Mesenchymal stem cell (in vitro differentiated cells and primary cell): ENCODE measurements at regions not wholly inside any gene's neighbourhood (a gene's known extent, or its start where the extent isn't known, plus 50 kb on each side); places are given as distances from the start of the nearest gene placed in this dataset.

ENCODE experiments used
- DNase-seq: peaks from one replicate; pipeline ENCODE4 v3.0.0-alpha.2; 2013
- H2AFZ ChIP-seq: one replicate; pipeline ENCODE4 v1.6.1; 2013; ENCODE audit warnings: low read depth, mild to moderate bottlenecking, control low read depth, inconsistent platforms, low read length, moderate library complexity
- H2AK5ac ChIP-seq: 2 replicates; pipeline ENCODE4 v1.6.1; 2013; ENCODE audit warnings: low read length, moderate library complexity, mild to moderate bottlenecking, inconsistent platforms; ENCODE audit not compliant: severe bottlenecking
- H2BK120ac ChIP-seq: one replicate; pipeline ENCODE4 v1.6.1; 2013; ENCODE audit warnings: low read depth, mild to moderate bottlenecking, inconsistent platforms, low read length, moderate library complexity
- H2BK12ac ChIP-seq, 2 experiments: one replicate each; pipeline ENCODE4 v1.6.1; 2013; ENCODE audit warnings: inconsistent platforms in 2 of 2, low read length in 2 of 2, mild to moderate bottlenecking in 2 of 2, moderate library complexity in 2 of 2, control low read depth in 1 of 2
- H2BK15ac ChIP-seq: one replicate; pipeline ENCODE4 v1.6.1; 2013; ENCODE audit warnings: mild to moderate bottlenecking, low read depth, inconsistent platforms; ENCODE audit not compliant: poor library complexity, severe bottlenecking
- H2BK5ac ChIP-seq: 2 replicates; pipeline ENCODE4 v1.6.1; 2013; ENCODE audit warnings: low read depth, mild to moderate bottlenecking, low read length, control low read depth, inconsistent platforms; ENCODE audit not compliant: poor library complexity, severe bottlenecking
- H3K14ac ChIP-seq, 2 experiments: one replicate each; pipeline ENCODE4 v1.6.1; 2013; ENCODE audit warnings: inconsistent platforms in 2 of 2, low read length in 2 of 2, control low read depth in 1 of 2, mild to moderate bottlenecking in 1 of 2, moderate library complexity in 1 of 2
- H3K18ac ChIP-seq, 2 experiments: one replicate each; pipeline ENCODE4 v1.6.1; 2013; ENCODE audit warnings: inconsistent platforms in 2 of 2, low read length in 2 of 2, control low read depth in 1 of 2, low read depth in 1 of 2, mild to moderate bottlenecking in 1 of 2
- H3K23ac ChIP-seq, 2 experiments: one replicate each; pipeline ENCODE4 v1.6.1; 2013; ENCODE audit warnings: inconsistent platforms in 2 of 2, low read length in 2 of 2, mild to moderate bottlenecking in 2 of 2, moderate library complexity in 2 of 2, control low read depth in 1 of 2
- H3K27ac ChIP-seq: 2 replicates; pipeline ENCODE4 v1.5.1; 2013; ENCODE audit warnings: mild to moderate bottlenecking, moderate library complexity, low read length, control low read depth, inconsistent platforms; ENCODE audit not compliant: poor library complexity, severe bottlenecking
- H3K27me3 ChIP-seq, 2 experiments: 2 replicates each; pipeline versions ENCODE4 v1.6.1 to v1.7.0; 2013; ENCODE audit warnings: low read length in 2 of 2, mild to moderate bottlenecking in 2 of 2, moderate library complexity in 2 of 2, control low read depth in 1 of 2, inconsistent platforms in 1 of 2; ENCODE audit not compliant: control insufficient read depth in 1 of 2, insufficient read depth in 1 of 2
- H3K36me3 ChIP-seq, 2 experiments: 2 replicates each; pipeline versions ENCODE4 v1.6.1 to v1.7.0; 2013; ENCODE audit warnings: low read length in 2 of 2, control low read depth in 1 of 2, inconsistent platforms in 1 of 2, low read depth in 1 of 2, mild to moderate bottlenecking in 1 of 2; ENCODE audit not compliant: insufficient read depth in 2 of 2, control insufficient read depth in 1 of 2
- H3K4ac ChIP-seq, 2 experiments: one replicate each; pipeline ENCODE4 v1.6.1; 2013; ENCODE audit warnings: inconsistent platforms in 2 of 2, low read length in 2 of 2, mild to moderate bottlenecking in 2 of 2, moderate library complexity in 2 of 2, control low read depth in 1 of 2, low read depth in 1 of 2
- H3K4me1 ChIP-seq: 2 replicates; pipeline ENCODE4 v1.6.1; 2013; ENCODE audit warnings: low read depth, low read length, control low read depth; ENCODE audit not compliant: control insufficient read depth, insufficient read depth
- H3K4me2 ChIP-seq: 2 replicates; pipeline ENCODE4 v1.6.1; 2013; ENCODE audit warnings: low read length, mild to moderate bottlenecking, inconsistent platforms; ENCODE audit not compliant: poor library complexity, severe bottlenecking
- H3K4me3 ChIP-seq, 2 experiments: 2 replicates each; pipeline versions ENCODE4 v1.5.1 to v1.7.0; 2013; ENCODE audit warnings: low read length in 2 of 2, mild to moderate bottlenecking in 2 of 2, control low read depth in 1 of 2, low read depth in 1 of 2; ENCODE audit not compliant: insufficient read depth in 1 of 2
- H3K79me1 ChIP-seq: replicated peaks from 2 replicates; pipeline ENCODE4 v1.6.1; 2013; ENCODE audit warnings: mild to moderate bottlenecking, control low read depth, low read length, inconsistent platforms; ENCODE audit not compliant: poor library complexity, severe bottlenecking
- H3K9ac ChIP-seq: 2 replicates; pipeline ENCODE4 v1.7.0; 2013; ENCODE audit warnings: mild to moderate bottlenecking, low read length, moderate library complexity
- H3K9me3 ChIP-seq: 2 replicates; pipeline ENCODE4 v1.7.0; 2013; ENCODE audit warnings: mild to moderate bottlenecking, low read length; ENCODE audit not compliant: control insufficient read depth
- H4K8ac ChIP-seq: one replicate; pipeline ENCODE4 v1.6.1; 2013; ENCODE audit warnings: inconsistent platforms, mild to moderate bottlenecking, low read length, moderate library complexity
- H4K91ac ChIP-seq: one replicate; pipeline ENCODE4 v1.6.1; 2013; ENCODE audit warnings: mild to moderate bottlenecking, low read length, inconsistent platforms
- WGBS: methylation state at CpG from one replicate; pipeline ENCODE4 v1.1.7; 2013; ENCODE audit warnings: mixed read lengths; 5-methylcytosine and 5-hydroxymethylcytosine counted together

DNA sequence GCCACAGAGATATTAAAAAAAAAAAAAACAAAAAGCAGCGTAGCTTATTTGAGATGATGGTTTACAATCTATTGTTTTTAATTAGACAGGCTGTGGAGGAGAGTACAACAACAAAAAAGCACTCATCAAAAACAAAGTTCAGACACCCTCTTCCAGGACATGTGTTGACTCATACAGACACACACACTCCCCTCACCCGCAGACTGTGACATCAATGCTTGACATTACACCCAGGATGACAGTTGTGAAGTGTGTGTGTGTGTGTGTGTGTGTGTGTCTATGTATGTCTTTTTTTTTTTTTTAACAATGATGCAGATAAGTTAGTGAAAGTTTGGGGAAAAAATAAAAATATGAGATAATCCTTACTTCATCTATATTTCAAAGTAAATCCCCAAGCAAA, 303.6 kb downstream of the GPAM start:
- no peak overlapping the region for H3K27ac ChIP-seq
- no peak overlapping the region for H2BK5ac ChIP-seq
- DNase-seq = no peak
- no peak overlapping the region for H2BK12ac ChIP-seq
- no peak overlapping the region for H3K4me3 ChIP-seq
- no peak overlapping the region for H3K9ac ChIP-seq
- H3K4ac ChIP-seq = no peak overlapping the region
- WGBS = no CpG with 5 or more reads among the region's 2 CpGs
- no peak overlapping the region for H3K4me2 ChIP-seq
- no peak overlapping the region for H2BK15ac ChIP-seq
- no peak overlapping the region for H3K23ac ChIP-seq
- no peak overlapping the region for H3K14ac ChIP-seq
- H2AFZ ChIP-seq = no peak overlapping the region
- no peaks in the 10 kb centered on the region for H3K36me3 ChIP-seq
- peaks cover 0 to 14% of the 10 kb centered on the region in 2 experiments for H3K27me3 ChIP-seq
- H3K9me3 ChIP-seq = peaks cover 42% of the 10 kb centered on the region
- H4K91ac ChIP-seq = no peak overlapping the region
- no peak overlapping the region for H2AK5ac ChIP-seq
- H2BK120ac ChIP-seq = no peak overlapping the region
- H4K8ac ChIP-seq = no peak overlapping the region
- H3K18ac ChIP-seq = no peak overlapping the region
- no peaks in the 10 kb centered on the region for H3K4me1 ChIP-seq
- no peaks in the 10 kb centered on the region for H3K79me1 ChIP-seq

DNA sequence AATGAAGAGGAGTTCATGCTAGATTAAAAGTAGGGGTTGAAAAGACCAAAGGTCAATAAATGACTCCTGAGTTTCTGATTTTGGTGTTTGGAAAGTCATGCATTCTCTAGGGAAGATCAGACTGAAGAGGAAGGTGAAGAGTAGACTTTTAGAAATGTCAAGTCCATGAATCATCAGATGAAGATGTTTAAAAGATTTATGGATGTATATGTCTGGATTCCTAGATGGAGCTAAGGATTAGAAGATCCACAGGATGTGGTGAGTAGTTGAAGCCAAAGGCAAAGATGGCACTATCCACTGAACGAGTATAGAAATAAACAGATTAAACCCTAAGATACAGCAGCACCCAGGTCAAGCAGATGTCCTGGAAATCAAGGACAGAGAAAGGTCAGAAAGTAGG, 298.5 kb downstream of the GPAM start:
- Histone ChIP-seq H3K23ac (no peak overlapping the region), H3K14ac (no peak overlapping the region), H2BK12ac (no peak overlapping the region), H4K8ac (no peak overlapping the region), H3K36me3 (no peaks in the 10 kb centered on the region), H3K4ac (no peak overlapping the region), H2AK5ac (no peak overlapping the region), H2AFZ (no peak overlapping the region), H3K4me3 (no peak overlapping the region), H3K79me1 (no peaks in the 10 kb centered on the region), H3K27me3 (peaks cover 0 to 13% of the 10 kb centered on the region in 2 experiments), H2BK15ac (no peak overlapping the region), H3K27ac (no peak overlapping the region), H2BK120ac (no peak overlapping the region), H3K18ac (no peak overlapping the region), H3K4me1 (no peaks in the 10 kb centered on the region), H3K4me2 (no peak overlapping the region), H3K9ac (no peak overlapping the region), H4K91ac (no peak overlapping the region), H3K9me3 (peaks cover 75% of the 10 kb centered on the region), H2BK5ac (no peak overlapping the region)
- DNase-seq = no peak
- no CpG with 5 or more reads among the region's 1 CpG for WGBS

DNA sequence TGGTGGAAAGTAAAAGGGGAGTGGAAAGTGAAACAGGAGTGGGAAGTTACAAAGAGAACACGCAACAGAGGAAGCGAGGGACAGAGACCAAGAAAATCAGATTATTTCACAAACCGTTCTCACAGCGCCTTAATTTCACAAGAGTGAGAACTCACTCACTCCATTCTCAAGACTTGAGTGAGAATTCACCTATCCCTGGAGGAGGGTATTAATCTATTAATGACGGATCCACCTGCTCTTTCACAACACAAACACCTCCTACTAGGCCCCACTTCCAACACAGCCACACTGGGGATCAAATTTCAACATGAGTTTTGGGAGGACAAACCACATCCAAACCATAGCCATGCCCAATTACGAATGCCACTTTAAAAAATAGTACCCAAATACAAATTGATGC, 297.6 kb downstream of the GPAM start:
- Histone ChIP-seq H3K9ac (no peak overlapping the region), H3K27ac (no peak overlapping the region), H3K36me3 (no peaks in the 10 kb centered on the region), H3K27me3 (peaks cover 0 to 10% of the 10 kb centered on the region in 2 experiments), H2BK120ac (no peak overlapping the region), H3K14ac (no peak overlapping the region), H2BK12ac (no peak overlapping the region), H2BK5ac (no peak overlapping the region), H3K79me1 (no peaks in the 10 kb centered on the region), H3K4me1 (no peaks in the 10 kb centered on the region), H3K9me3 (peaks cover 75% of the 10 kb centered on the region), H2AFZ (no peak overlapping the region), H3K23ac (no peak overlapping the region), H2BK15ac (no peak overlapping the region), H4K91ac (no peak overlapping the region), H3K4ac (no peak overlapping the region), H4K8ac (no peak overlapping the region), H2AK5ac (no peak overlapping the region), H3K4me2 (no peak overlapping the region), H3K18ac (no peak overlapping the region), H3K4me3 (no peak overlapping the region)
- no peak for DNase-seq
- WGBS = 76% methylated on average over 6 of the region's 6 CpGs

DNA sequence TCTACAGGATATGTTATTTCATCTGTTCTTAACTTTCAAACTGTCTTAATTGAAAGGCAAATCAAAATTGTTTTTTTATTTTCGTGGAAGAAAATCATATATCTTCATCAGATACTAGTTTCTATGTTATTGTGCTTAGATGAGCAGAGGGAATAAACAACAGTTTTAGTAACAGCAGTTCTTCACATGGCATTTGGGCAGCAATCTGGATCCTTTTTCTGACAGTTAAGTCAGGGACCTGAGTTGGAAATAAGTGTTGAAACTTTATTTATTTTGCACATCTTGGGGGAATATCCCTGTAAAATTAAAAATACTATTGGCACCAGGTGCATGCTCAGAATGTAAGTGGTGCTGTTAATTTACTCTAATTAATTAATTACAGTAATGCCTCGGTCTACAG, 296.3 kb downstream of the GPAM start:
- H4K8ac ChIP-seq = no peak overlapping the region

More for the DNA sequence above, 296.3 kb downstream of the GPAM start:
- H2AFZ ChIP-seq = no peak overlapping the region
- DNase-seq = no peak
- no peak overlapping the region for H3K14ac ChIP-seq
- no peak overlapping the region for H4K91ac ChIP-seq
- no peak overlapping the region for H2AK5ac ChIP-seq
- no peak overlapping the region for H3K23ac ChIP-seq
- WGBS = no CpG with 5 or more reads among the region's 2 CpGs
- H3K27me3 ChIP-seq = peaks cover 0 to 4% of the 10 kb centered on the region in 2 experiments
- H3K18ac ChIP-seq = no peak overlapping the region
- no peak overlapping the region for H2BK12ac ChIP-seq
- peaks cover 64% of the 10 kb centered on the region for H3K9me3 ChIP-seq
- H3K4ac ChIP-seq = no peak overlapping the region
- H3K4me2 ChIP-seq = no peak overlapping the region
- no peak overlapping the region for H3K9ac ChIP-seq
- H2BK15ac ChIP-seq = no peak overlapping the region
- no peak overlapping the region for H3K4me3 ChIP-seq
- H3K36me3 ChIP-seq = no peaks in the 10 kb centered on the region
- H2BK5ac ChIP-seq = no peak overlapping the region
- no peaks in the 10 kb centered on the region for H3K4me1 ChIP-seq
- no peak overlapping the region for H2BK120ac ChIP-seq
- no peak overlapping the region for H3K27ac ChIP-seq
- no peaks in the 10 kb centered on the region for H3K79me1 ChIP-seq
